Hepatocyte (in vitro differentiated cells): ENCODE measurements at regions not wholly inside any gene's neighbourhood (a gene's known extent, or its start where the extent isn't known, plus 50 kb on each side); places are given as distances from the start of the nearest gene placed in this dataset.

Source experiments
- EZH2 ChIP-seq: fragments of 200-600 bp; sonication (generic); IDR thresholded peaks from 2 replicates; pipeline ENCODE4 v1.6.1; 2016; ENCODE audit warnings: antibody characterized with exemption, mild to moderate bottlenecking, borderline replicate concordance
- TF ChIP-seq, protein P1 (sequence below): fragments of 200-600 bp; sonication (generic); IDR thresholded peaks from 2 replicates; pipeline ENCODE4 v1.5.1; 2016; ENCODE audit warnings: antibody characterized with exemption, mild to moderate bottlenecking; ENCODE audit not compliant: poor library complexity

DNA sequence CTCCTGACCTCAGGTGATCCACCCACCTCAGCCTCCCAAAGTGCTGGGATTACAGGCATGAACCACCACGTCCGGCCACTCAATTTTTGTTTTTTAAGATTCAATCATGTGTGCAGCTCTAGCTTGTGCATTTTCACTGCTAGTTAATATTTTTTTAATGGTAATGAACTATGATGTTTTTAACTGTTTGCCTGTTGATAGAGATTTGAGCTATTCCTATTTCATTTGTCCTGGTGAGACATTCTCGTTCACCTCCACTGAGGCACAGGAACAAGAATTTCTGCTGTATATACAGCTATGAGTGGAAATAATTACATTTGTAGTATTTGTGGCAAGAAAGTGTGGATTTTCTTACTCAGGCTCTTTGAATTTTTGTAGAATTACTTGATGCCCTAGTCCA, 137.7 kb upstream of the MYOCD start:
- TF ChIP-seq, protein P1, sequence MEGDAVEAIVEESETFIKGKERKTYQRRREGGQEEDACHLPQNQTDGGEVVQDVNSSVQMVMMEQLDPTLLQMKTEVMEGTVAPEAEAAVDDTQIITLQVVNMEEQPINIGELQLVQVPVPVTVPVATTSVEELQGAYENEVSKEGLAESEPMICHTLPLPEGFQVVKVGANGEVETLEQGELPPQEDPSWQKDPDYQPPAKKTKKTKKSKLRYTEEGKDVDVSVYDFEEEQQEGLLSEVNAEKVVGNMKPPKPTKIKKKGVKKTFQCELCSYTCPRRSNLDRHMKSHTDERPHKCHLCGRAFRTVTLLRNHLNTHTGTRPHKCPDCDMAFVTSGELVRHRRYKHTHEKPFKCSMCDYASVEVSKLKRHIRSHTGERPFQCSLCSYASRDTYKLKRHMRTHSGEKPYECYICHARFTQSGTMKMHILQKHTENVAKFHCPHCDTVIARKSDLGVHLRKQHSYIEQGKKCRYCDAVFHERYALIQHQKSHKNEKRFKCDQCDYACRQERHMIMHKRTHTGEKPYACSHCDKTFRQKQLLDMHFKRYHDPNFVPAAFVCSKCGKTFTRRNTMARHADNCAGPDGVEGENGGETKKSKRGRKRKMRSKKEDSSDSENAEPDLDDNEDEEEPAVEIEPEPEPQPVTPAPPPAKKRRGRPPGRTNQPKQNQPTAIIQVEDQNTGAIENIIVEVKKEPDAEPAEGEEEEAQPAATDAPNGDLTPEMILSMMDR = no peak
- TF ChIP-seq EZH2 = no peak
